Lower lobe of right lung (tissue), 2 donors: ENCODE measurements at regions not wholly inside any gene's neighbourhood (a gene's known extent, or its start where the extent isn't known, plus 50 kb on each side); places are given as distances from the start of the nearest gene placed in this dataset.
A peak's percentile ranks its signal among the peaks of the same experiment; 100 is the strongest.

Source experiments
- ATAC-seq, 2 donors: fragments of 200-7000 bp; cut with Tn5 transposase; one replicate each; pipeline ENCODE4 v1.9.1; 2020 to 2022; ENCODE audit warnings: mild to moderate bottlenecking in 2 of 2, moderate library complexity in 2 of 2
- DNase-seq: peaks from one replicate; pipeline ENCODE4 v3.0.0-alpha.2; 2020
- H3K27ac ChIP-seq: fragments of 200-600 bp; one replicate; pipeline ENCODE4 v1.8.0; 2022
- H3K27me3 ChIP-seq: fragments of 200-600 bp; one replicate; pipeline ENCODE4 v1.8.0; 2022; ENCODE audit warnings: low read depth
- H3K36me3 ChIP-seq: fragments of 200-600 bp; one replicate; pipeline ENCODE4 v1.8.0; 2022; ENCODE audit warnings: mild to moderate bottlenecking
- H3K4me1 ChIP-seq: fragments of 200-600 bp; one replicate; pipeline ENCODE4 v1.8.0; 2022
- H3K4me3 ChIP-seq: fragments of 200-600 bp; one replicate; pipeline ENCODE4 v1.8.0; 2022; ENCODE audit warnings: mild to moderate bottlenecking
- H3K9me3 ChIP-seq: fragments of 200-600 bp; one replicate; pipeline ENCODE4 v1.8.0; 2022
- intact Hi-C: fragments of 100-400 bp; cut with DNase I; formaldehyde crosslinking; loops from one replicate; pipeline ENCODE4 v1.11.0; 2022
- TF ChIP-seq, protein P1 (sequence below): fragments of 200-600 bp; IDR thresholded peaks from one replicate; pipeline ENCODE4 v1.8.0; 2022; ENCODE audit warnings: antibody characterized with exemption, mild to moderate bottlenecking
- donor health status: DM: no; HTN: yes; CAD: no; lungs with severe emphysema.

DNA sequence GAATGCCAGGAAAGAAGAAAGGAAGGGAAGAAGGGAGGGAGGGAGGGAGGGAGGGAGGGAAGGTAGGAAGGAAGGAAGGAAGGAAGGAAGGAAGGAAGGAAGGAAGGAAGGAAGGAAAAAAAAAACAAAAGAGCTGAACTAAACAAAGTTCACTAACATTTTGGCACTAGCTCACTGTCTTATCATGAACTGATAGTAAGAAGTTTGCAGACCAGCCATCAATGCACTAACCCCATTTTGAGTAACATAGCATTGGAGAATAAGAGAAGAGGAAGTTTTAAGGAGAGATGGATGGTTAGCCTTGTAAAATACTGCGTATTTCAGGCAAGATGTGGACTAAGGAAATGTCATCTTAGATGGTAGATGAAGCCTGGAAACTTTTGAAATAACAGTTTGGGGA, 1136.0 kb downstream of the FLRT2 start:
- Histone ChIP-seq H3K27me3 (no peaks in the 10 kb centered on the region), H3K27ac (no peak overlapping the region), H3K4me3 (no peak overlapping the region), H3K4me1 (no peaks in the 10 kb centered on the region), H3K36me3 (no peaks in the 10 kb centered on the region), H3K9me3 (no peaks in the 10 kb centered on the region)
- TF ChIP-seq, protein P1, sequence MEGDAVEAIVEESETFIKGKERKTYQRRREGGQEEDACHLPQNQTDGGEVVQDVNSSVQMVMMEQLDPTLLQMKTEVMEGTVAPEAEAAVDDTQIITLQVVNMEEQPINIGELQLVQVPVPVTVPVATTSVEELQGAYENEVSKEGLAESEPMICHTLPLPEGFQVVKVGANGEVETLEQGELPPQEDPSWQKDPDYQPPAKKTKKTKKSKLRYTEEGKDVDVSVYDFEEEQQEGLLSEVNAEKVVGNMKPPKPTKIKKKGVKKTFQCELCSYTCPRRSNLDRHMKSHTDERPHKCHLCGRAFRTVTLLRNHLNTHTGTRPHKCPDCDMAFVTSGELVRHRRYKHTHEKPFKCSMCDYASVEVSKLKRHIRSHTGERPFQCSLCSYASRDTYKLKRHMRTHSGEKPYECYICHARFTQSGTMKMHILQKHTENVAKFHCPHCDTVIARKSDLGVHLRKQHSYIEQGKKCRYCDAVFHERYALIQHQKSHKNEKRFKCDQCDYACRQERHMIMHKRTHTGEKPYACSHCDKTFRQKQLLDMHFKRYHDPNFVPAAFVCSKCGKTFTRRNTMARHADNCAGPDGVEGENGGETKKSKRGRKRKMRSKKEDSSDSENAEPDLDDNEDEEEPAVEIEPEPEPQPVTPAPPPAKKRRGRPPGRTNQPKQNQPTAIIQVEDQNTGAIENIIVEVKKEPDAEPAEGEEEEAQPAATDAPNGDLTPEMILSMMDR: no peak
- no peak for ATAC-seq
- intact Hi-C loops: no loop called here
- DNase-seq: no peak

GRCh38 chr14:86662334-86662733, 1132.4 kb downstream of the FLRT2 start:
- Histone ChIP-seq H3K36me3 (no peaks in the 10 kb centered on the region), H3K4me1 (no peaks in the 10 kb centered on the region), H3K27ac (no peak overlapping the region), H3K9me3 (no peaks in the 10 kb centered on the region), H3K4me3 (no peak overlapping the region), H3K27me3 (no peaks in the 10 kb centered on the region)
- DNase-seq: no peak
- intact Hi-C loops: no loop called here
- TF ChIP-seq, protein P1: no peak
- ATAC-seq: no peak

DNA sequence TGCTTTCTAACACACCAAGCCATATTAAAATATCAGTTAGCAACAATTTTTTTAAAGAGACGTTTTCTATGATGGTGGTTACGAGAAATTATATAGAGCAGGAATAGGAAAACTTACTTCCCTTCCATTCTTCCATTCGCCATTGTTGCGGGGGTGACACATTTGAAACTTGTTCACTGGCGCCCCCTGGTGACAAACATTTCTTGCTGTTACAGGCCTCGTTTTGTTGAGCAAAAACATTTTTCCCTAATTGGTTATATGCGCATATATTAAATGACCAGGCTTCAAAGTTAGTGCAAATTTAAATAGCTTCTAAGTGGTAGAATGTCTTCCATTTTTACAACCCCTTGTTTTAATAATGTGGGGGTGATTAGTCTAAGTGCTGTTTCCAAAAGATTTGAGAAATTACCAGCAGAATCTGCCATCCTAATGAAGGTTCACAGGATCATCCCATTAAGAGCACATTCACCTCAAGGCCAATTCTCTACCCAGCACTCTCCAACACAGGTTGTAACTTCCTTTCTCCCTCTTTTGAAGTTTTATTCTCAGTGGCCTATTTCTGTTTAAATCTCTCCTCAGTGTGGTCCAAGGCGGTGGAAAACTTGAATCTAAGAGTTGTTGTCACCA, 1124.7 kb downstream of the FLRT2 start:
- no peaks in the 10 kb centered on the region for H3K4me1 ChIP-seq
- DNase-seq: peak; percentile 55
- intact Hi-C loops: no loop called here
- H3K4me3 ChIP-seq: no peak overlapping the region
- no peak for ATAC-seq
- no peaks in the 10 kb centered on the region for H3K27me3 ChIP-seq
- no peaks in the 10 kb centered on the region for H3K9me3 ChIP-seq
- TF ChIP-seq, protein P1: peak; percentile 46
- no peak overlapping the region for H3K27ac ChIP-seq
- no peaks in the 10 kb centered on the region for H3K36me3 ChIP-seq

DNA sequence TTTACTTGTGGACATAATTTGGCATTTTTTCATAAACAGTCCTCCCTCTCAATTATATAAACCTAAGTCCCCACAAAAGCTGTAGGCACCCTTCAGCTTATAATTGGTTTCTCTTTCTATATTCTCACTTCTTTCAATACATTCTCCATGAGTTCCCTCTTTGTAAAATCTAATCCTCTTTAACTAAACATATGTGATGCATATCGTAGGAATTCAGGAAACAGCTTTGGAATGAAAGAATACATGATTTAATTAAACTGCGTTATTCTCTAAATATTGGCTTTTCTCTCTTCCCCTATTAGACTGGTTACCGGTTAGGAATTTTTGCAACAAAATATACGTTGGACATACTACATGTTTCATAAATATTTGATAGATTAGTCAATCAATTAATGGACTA, 1122.6 kb downstream of the FLRT2 start:
- Histone ChIP-seq H3K9me3 (no peaks in the 10 kb centered on the region), H3K4me3 (no peak overlapping the region), H3K36me3 (no peaks in the 10 kb centered on the region), H3K27me3 (no peaks in the 10 kb centered on the region), H3K4me1 (no peaks in the 10 kb centered on the region), H3K27ac (no peak overlapping the region)
- DNase-seq (no peak), ATAC-seq (no peak)
- intact Hi-C loops: no loop called here
- TF ChIP-seq, protein P1: no peak

GRCh38 chr14:86646696-86647690, 1117.0 kb downstream of the FLRT2 start:
- DNase-seq: no peak
- intact Hi-C loops: no loop called here
- no peaks in the 10 kb centered on the region for H3K4me1 ChIP-seq
- H3K4me3 ChIP-seq: no peak overlapping the region
- no peaks in the 10 kb centered on the region for H3K9me3 ChIP-seq
- no peak overlapping the region for H3K27ac ChIP-seq
- no peaks in the 10 kb centered on the region for H3K36me3 ChIP-seq
- TF ChIP-seq, protein P1: no peak
- no peak for ATAC-seq
- H3K27me3 ChIP-seq: no peaks in the 10 kb centered on the region
